B cell (primary cell): ENCODE measurements at regions not wholly inside any gene's neighbourhood (a gene's known extent, or its start where the extent isn't known, plus 50 kb on each side); places are given as distances from the start of the nearest gene placed in this dataset.

Experiments
- ATAC-seq: fragments of 200-7000 bp; cut with Tn5 transposase; one replicate; pipeline ENCODE4 v1.10.0; 2021; ENCODE audit warnings: low read depth, mild to moderate bottlenecking, moderate number of reproducible peaks, moderate library complexity
- CTCF ChIA-PET: fragments of 350-600 bp; sonication (Branson Sonifier 250); formaldehyde crosslinking; loops from one replicate; lab custom pipeline; 2021; ENCODE audit warnings: antibody characterized with exemption, inconsistent platforms; lab: Charles Lee
- POLR2A ChIA-PET: fragments of 350-600 bp; sonication (Branson Sonifier 250); formaldehyde crosslinking; loops from one replicate; lab custom pipeline; 2021; ENCODE audit warnings: antibody characterized with exemption; lab: Charles Lee
- DNase-seq: peaks from one replicate; pipeline ENCODE4 v3.0.0; 2013
- H2AFZ ChIP-seq: 2 replicates; pipeline ENCODE4 v1.6.1; 2012; ENCODE audit warnings: mild to moderate bottlenecking, low read depth, low read length; ENCODE audit not compliant: insufficient read depth, poor library complexity, severe bottlenecking
- H3K27ac ChIP-seq, 2 donors: 1 replicate in 1 of 2; 2 replicates in 1 of 2; pipeline ENCODE4 v1.5.1; 2012 to 2013; ENCODE audit warnings: low read length in 2 of 2, mild to moderate bottlenecking in 2 of 2, moderate library complexity in 1 of 2
- H3K27me3 ChIP-seq, 4 experiments: fragments of 200-600 bp in 1 of 4; sonication (generic) in 1 of 4; replicated peaks in 1 of 4; 1 replicate in 2 of 4; 2 replicates in 2 of 4; pipeline versions ENCODE4 v1.6.1 to v1.7.0; 2013 to 2016; ENCODE audit warnings: low read length in 3 of 4, mild to moderate bottlenecking in 2 of 4, mixed read lengths in 1 of 4, moderate library complexity in 1 of 4; ENCODE audit not compliant: insufficient read depth in 4 of 4, control insufficient read depth in 3 of 4; ENCODE audit errors: control extremely low read depth in 1 of 4
- H3K36me3 ChIP-seq, 2 experiments: replicated peaks in 1 of 2; 1 replicate in 1 of 2; 2 replicates in 1 of 2; pipeline versions ENCODE4 v1.6.1 to v1.7.1; 2013; ENCODE audit warnings: low read length in 1 of 2; ENCODE audit not compliant: insufficient read depth in 2 of 2, control insufficient read depth in 1 of 2; ENCODE audit errors: control extremely low read depth in 1 of 2, extremely low read depth in 1 of 2
- H3K4me1 ChIP-seq, 2 donors: fragments of 200-600 bp in 1 of 2; sonication (generic) in 1 of 2; 1 replicate in 1 of 2; 2 replicates in 1 of 2; pipeline versions ENCODE4 v1.5.1 to v1.6.1; 2013 to 2017; ENCODE audit warnings: low read length in 2 of 2; ENCODE audit not compliant: control insufficient read depth in 2 of 2, insufficient read depth in 2 of 2
- H3K4me2 ChIP-seq: replicated peaks from 2 replicates; pipeline ENCODE3; 2012; ENCODE audit warnings: mild to moderate bottlenecking, low read depth, low read length; ENCODE audit not compliant: poor library complexity, severe bottlenecking
- H3K4me3 ChIP-seq, 5 experiments: fragments of 200-600 bp in 1 of 5; sonication (generic) in 1 of 5; 1 replicate in 3 of 5; 2 replicates in 2 of 5; pipeline versions ENCODE4 v1.5.1 to v1.7.0; 2011 to 2016; ENCODE audit warnings: low read length in 4 of 5, mild to moderate bottlenecking in 4 of 5, low read depth in 2 of 5, control low read depth in 1 of 5, moderate library complexity in 1 of 5; ENCODE audit not compliant: insufficient read depth in 1 of 5; ENCODE audit errors: control extremely low read depth in 1 of 5, extremely low read depth in 1 of 5
- H3K79me2 ChIP-seq: fragments of 200-600 bp; sonication (generic); one replicate; pipeline ENCODE4 v1.6.0; 2016; ENCODE audit warnings: low read length; ENCODE audit not compliant: control insufficient read depth, insufficient read depth
- H3K9ac ChIP-seq: fragments of 200-600 bp; sonication (generic); 2 replicates; pipeline ENCODE4 v1.6.1; 2017; ENCODE audit warnings: mild to moderate bottlenecking, low read length, moderate library complexity
- H3K9me3 ChIP-seq, 3 donors: one replicate each; pipeline versions ENCODE4 v1.6.1 to v1.7.1; 2013; ENCODE audit warnings: low read length in 2 of 3; ENCODE audit not compliant: control insufficient read depth in 2 of 3, insufficient read depth in 1 of 3; ENCODE audit errors: control extremely low read depth in 1 of 3
- H4K20me1 ChIP-seq: 2 replicates; pipeline ENCODE4 v1.6.0; 2012; ENCODE audit warnings: mild to moderate bottlenecking, low read length; ENCODE audit not compliant: insufficient read depth, control insufficient read depth, poor library complexity, severe bottlenecking
- H3K27ac Mint-ChIP-seq: one replicate; pipeline ENCODE4 v1.8.0; 2021; ENCODE audit warnings: mixed read lengths
- H3K27me3 Mint-ChIP-seq: one replicate; pipeline ENCODE4 v1.8.0; 2021; ENCODE audit warnings: mixed read lengths
- H3K4me1 Mint-ChIP-seq: one replicate; pipeline ENCODE4 v1.8.0; 2021; ENCODE audit warnings: mixed read lengths
- H3K4me3 Mint-ChIP-seq: one replicate; pipeline ENCODE4 v1.8.0; 2021; ENCODE audit warnings: mixed read lengths
- H3K9me3 Mint-ChIP-seq: one replicate; pipeline ENCODE4 v1.8.0; 2022; ENCODE audit warnings: mixed read lengths; ENCODE audit not compliant: insufficient read depth
- EZH2 ChIP-seq: IDR thresholded peaks from 2 replicates; pipeline ENCODE4 v1.6.1; 2012; ENCODE audit warnings: borderline replicate concordance, low read depth, mild to moderate bottlenecking, moderate library complexity, low read length; ENCODE audit not compliant: insufficient read depth, poor library complexity, severe bottlenecking
- WGBS: methylation state at CpG from one replicate; pipeline ENCODE4 v1.1.5; 2013; ENCODE audit warnings: missing lambda C conversion rate; ENCODE audit not compliant: insufficient coverage; 5-methylcytosine and 5-hydroxymethylcytosine counted together
- intact Hi-C: fragments of 100-400 bp; cut with micrococcal nuclease; formaldehyde crosslinking; loops from one replicate; pipeline ENCODE4 v1.10.0; 2022
- TF ChIP-seq, protein P1 (sequence below): fragments of 200-600 bp; IDR thresholded peaks from one replicate; pipeline ENCODE4 v1.8.0; 2022; ENCODE audit warnings: antibody characterized with exemption, mild to moderate bottlenecking

DNA sequence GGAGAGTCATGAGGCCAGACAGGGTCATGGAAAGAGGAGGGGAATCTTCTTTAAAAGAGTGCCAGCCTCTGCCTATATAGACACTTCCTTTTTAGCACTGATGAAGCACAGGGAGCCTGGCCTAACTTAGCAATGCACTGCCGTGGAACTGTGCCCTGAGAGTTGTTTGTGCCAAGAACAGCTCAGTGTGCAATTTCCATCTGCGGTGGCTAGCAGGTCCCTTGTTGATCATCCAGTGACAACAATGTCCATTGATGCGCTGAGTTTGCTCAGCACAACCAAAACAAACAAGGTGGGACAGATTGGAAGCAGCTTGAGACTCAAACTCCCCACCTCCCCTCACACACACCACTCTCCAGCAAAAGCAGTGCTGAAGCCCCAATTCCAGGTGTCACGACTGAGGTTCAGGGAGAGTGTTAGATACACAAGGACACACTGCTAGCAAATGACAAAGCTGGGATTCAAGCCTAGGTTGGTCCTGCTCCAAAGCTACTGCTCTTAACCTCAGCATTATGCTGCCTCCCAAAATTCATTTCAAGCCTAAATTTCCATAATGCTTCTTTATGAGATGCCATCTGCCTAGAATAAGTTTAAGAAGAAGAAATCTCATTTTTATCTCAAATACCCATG is 316.6 kb upstream of the UBE2E2 start:
- 83% methylated on average over 4 of the region's 4 CpGs for WGBS
- ATAC-seq (no peak), DNase-seq (no peak)
- CTCF ChIA-PET, result no interaction called here
- Histone ChIP-seq H3K4me2 (no peak overlapping the region), H3K36me3 (no peaks in the 10 kb centered on the region), H2AFZ (no peak overlapping the region), H3K9ac (no peak overlapping the region), H3K27me3 (no peaks in the 10 kb centered on the region), H3K4me3 (no peak overlapping the region), H4K20me1 (no peaks in the 10 kb centered on the region), H3K4me1 (no peaks in the 10 kb centered on the region), H3K79me2 (no peaks in the 10 kb centered on the region), H3K27ac (no peak overlapping the region), H3K9me3 (peaks cover 0 to 4% (median 0%) of the 10 kb centered on the region in 3 donors)
- intact Hi-C loops, result no loop called here
- H3K27me3 Mint-ChIP-seq, result peaks cover 26% of the 10 kb centered on the region
- peaks cover 4% of the 10 kb centered on the region for H3K4me1 Mint-ChIP-seq
- POLR2A ChIA-PET, result no interaction called here
- TF ChIP-seq, protein P1, sequence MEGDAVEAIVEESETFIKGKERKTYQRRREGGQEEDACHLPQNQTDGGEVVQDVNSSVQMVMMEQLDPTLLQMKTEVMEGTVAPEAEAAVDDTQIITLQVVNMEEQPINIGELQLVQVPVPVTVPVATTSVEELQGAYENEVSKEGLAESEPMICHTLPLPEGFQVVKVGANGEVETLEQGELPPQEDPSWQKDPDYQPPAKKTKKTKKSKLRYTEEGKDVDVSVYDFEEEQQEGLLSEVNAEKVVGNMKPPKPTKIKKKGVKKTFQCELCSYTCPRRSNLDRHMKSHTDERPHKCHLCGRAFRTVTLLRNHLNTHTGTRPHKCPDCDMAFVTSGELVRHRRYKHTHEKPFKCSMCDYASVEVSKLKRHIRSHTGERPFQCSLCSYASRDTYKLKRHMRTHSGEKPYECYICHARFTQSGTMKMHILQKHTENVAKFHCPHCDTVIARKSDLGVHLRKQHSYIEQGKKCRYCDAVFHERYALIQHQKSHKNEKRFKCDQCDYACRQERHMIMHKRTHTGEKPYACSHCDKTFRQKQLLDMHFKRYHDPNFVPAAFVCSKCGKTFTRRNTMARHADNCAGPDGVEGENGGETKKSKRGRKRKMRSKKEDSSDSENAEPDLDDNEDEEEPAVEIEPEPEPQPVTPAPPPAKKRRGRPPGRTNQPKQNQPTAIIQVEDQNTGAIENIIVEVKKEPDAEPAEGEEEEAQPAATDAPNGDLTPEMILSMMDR, result no peak
- no peak for TF ChIP-seq EZH2
- no peak overlapping the region for H3K4me3 Mint-ChIP-seq
- H3K9me3 Mint-ChIP-seq, result peaks cover 3% of the 10 kb centered on the region
- H3K27ac Mint-ChIP-seq, result no peak overlapping the region

DNA sequence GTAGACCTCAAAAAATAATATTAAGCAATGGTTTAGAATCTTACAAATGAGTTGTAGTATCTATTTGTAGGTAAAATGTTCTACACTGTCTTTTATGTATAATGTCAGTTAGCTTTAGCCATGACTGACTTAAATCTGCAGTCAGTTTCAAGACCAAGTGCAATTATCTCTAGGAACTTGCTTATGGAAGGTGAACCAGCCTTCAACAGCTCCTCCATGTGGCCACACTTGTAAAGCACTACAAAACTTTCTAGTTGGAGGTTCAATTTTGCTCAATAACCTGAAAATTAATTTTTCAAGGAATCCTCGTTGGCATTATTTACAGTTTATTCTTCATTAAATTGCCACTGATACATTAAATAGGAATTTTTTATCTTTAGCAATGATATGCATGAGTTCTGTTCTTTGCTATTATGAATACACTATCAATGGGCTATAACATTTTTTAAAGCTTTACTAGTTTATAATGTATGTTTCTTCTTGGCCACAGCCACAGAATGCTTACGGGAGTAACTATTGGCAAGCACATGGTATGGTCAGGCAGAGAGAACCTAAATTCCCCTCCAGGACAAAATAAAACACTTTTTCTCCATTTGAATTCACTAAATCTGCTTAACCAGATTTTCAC is 315.3 kb upstream of the UBE2E2 start:
- CTCF ChIA-PET, result interaction anchor here (1.9 kb wide), 1 partner anchor 11 kb away, joined by 5 read pairs; no protein-coding TSS in a partner anchor
- H2AFZ ChIP-seq, result no peak overlapping the region
- 80% methylated on average over 1 of the region's 2 CpGs for WGBS
- H3K36me3 ChIP-seq, result no peaks in the 10 kb centered on the region
- no peak overlapping the region for H3K27ac Mint-ChIP-seq
- TF ChIP-seq EZH2, result no peak
- TF ChIP-seq, protein P1, result peak; percentile 45
- peaks cover 3% of the 10 kb centered on the region for H3K4me1 Mint-ChIP-seq
- H3K4me1 ChIP-seq, result no peaks in the 10 kb centered on the region
- no peak overlapping the region for H3K4me3 Mint-ChIP-seq
- POLR2A ChIA-PET, result no interaction called here
- H4K20me1 ChIP-seq, result no peaks in the 10 kb centered on the region
- no peak overlapping the region for H3K27ac ChIP-seq
- H3K9me3 Mint-ChIP-seq, result peaks cover 3% of the 10 kb centered on the region
- peaks cover 0 to 2% (median 0%) of the 10 kb centered on the region in 4 experiments for H3K27me3 ChIP-seq
- no peak overlapping the region for H3K9ac ChIP-seq
- ATAC-seq, result no peak
- no peak overlapping the region for H3K4me3 ChIP-seq
- intact Hi-C loops, result no loop called here
- no peaks in the 10 kb centered on the region for H3K79me2 ChIP-seq
- H3K4me2 ChIP-seq, result no peak overlapping the region
- peaks cover 0 to 1% (median 0%) of the 10 kb centered on the region in 3 donors for H3K9me3 ChIP-seq
- DNase-seq, result no peak
- peaks cover 27% of the 10 kb centered on the region for H3K27me3 Mint-ChIP-seq
